Neural progenitor cell (in vitro differentiated cells): ENCODE measurements at regions not wholly inside any gene's neighbourhood (a gene's known extent, or its start where the extent isn't known, plus 50 kb on each side); places are given as distances from the start of the nearest gene placed in this dataset.

Source experiments
- DNase-seq: peaks from one replicate; pipeline ENCODE4 v3.0.0-alpha.2; 2016; ENCODE audit warnings: low spot score
- H2AFZ ChIP-seq: fragments of 200-600 bp; sonication (generic); replicated peaks from 2 replicates; pipeline ENCODE4 v1.6.1; 2016; ENCODE audit warnings: antibody characterized with exemption
- H3F3A ChIP-seq: fragments of 200-600 bp; sonication (generic); 2 replicates; pipeline ENCODE4 v1.6.1; 2016; ENCODE audit warnings: antibody characterized with exemption, low read depth
- H3K27ac ChIP-seq: fragments of 200-600 bp; sonication (generic); 2 replicates; pipeline ENCODE4 v1.5.1; 2016; ENCODE audit warnings: mild to moderate bottlenecking
- H3K27me3 ChIP-seq: fragments of 200-600 bp; sonication (generic); 2 replicates; pipeline ENCODE4 v1.6.1; 2016; ENCODE audit warnings: mild to moderate bottlenecking, moderate library complexity
- H3K36me3 ChIP-seq: fragments of 200-600 bp; sonication (generic); 2 replicates; pipeline ENCODE4 v1.5.1; 2016
- H3K4me1 ChIP-seq: fragments of 200-600 bp; sonication (generic); 2 replicates; pipeline ENCODE4 v1.6.1; 2016; ENCODE audit warnings: mixed run types
- H3K4me2 ChIP-seq: fragments of 200-600 bp; sonication (generic); 2 replicates; pipeline ENCODE4 v1.6.1; 2016
- H3K4me3 ChIP-seq: fragments of 200-600 bp; sonication (generic); 2 replicates; pipeline ENCODE4 v1.5.1; 2016
- H3K79me2 ChIP-seq: fragments of 200-600 bp; sonication (generic); 2 replicates; pipeline ENCODE4 v1.6.1; 2016; ENCODE audit warnings: low read depth
- H3K9ac ChIP-seq: fragments of 200-600 bp; sonication (generic); 2 replicates; pipeline ENCODE4 v1.6.1; 2016
- H3K9me3 ChIP-seq: fragments of 200-600 bp; sonication (generic); 2 replicates; pipeline ENCODE4 v1.5.1; 2016; ENCODE audit warnings: low read depth
- H4K20me1 ChIP-seq: fragments of 200-600 bp; sonication (generic); 2 replicates; pipeline ENCODE4 v1.6.1; 2016; ENCODE audit warnings: low read depth
- H3K27ac Mint-ChIP-seq: 3 replicates; pipeline ENCODE4 v1.8.0; 2021; ENCODE audit warnings: mixed read lengths
- H3K27me3 Mint-ChIP-seq: 2 replicates; pipeline ENCODE4 v1.8.0; 2022; ENCODE audit warnings: low read depth, mild to moderate bottlenecking, inconsistent platforms, moderate library complexity, mixed read lengths; ENCODE audit not compliant: insufficient read depth
- H3K36me3 Mint-ChIP-seq: 3 replicates; pipeline ENCODE4 v1.8.0; 2021; ENCODE audit warnings: mixed read lengths
- H3K4me1 Mint-ChIP-seq: 3 replicates; pipeline ENCODE4 v1.8.0; 2021; ENCODE audit warnings: mixed read lengths
- H3K4me3 Mint-ChIP-seq: 3 replicates; pipeline ENCODE4 v1.8.0; 2021; ENCODE audit warnings: mild to moderate bottlenecking, moderate library complexity, mixed read lengths
- H3K9me3 Mint-ChIP-seq: 3 replicates; pipeline ENCODE4 v1.8.0; 2020; ENCODE audit warnings: mixed read lengths
- EZH2 ChIP-seq: fragments of 200-600 bp; sonication (generic); IDR thresholded peaks from 2 replicates; pipeline ENCODE4 v1.6.1; 2017; ENCODE audit warnings: antibody characterized with exemption, mild to moderate bottlenecking, moderate library complexity
- EZH2phosphoT487 ChIP-seq: fragments of 200-600 bp; sonication (generic); IDR thresholded peaks from 2 replicates; pipeline ENCODE4 v1.6.1; 2017; ENCODE audit warnings: antibody characterized with exemption
- TF ChIP-seq, protein P1 (sequence below): fragments of 200-600 bp; sonication (generic); IDR thresholded peaks from 2 replicates; pipeline ENCODE4 v1.5.1; 2017; ENCODE audit warnings: antibody characterized with exemption, mild to moderate bottlenecking

DNA sequence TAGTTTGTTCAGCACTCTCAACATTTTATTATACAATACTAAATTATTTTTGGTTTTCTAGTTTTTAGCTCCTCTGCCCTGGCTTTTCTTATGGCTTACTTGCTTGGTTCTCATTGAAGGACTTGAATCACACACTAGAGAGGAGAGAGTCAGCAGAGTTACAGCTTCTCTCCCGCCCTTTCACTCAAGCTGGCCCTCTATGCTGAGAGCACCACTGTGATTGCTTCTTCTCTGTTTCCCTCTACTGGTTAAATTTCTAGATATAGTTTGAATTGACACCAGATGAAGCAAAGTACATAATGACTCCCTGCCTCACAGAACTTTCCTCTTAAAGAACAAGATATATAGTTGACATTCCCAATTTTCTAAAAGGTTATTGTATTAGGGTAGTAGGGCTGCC, 767.3 kb upstream of the SORCS1 start:
- H3K27me3 ChIP-seq, result no peaks in the 10 kb centered on the region
- no peaks in the 10 kb centered on the region for H3K4me1 ChIP-seq
- H3K36me3 Mint-ChIP-seq, result no peaks in the 10 kb centered on the region
- no peaks in the 10 kb centered on the region for H3K9me3 ChIP-seq
- H3K4me3 ChIP-seq, result no peak overlapping the region
- H2AFZ ChIP-seq, result no peak overlapping the region
- no peaks in the 10 kb centered on the region for H3K4me1 Mint-ChIP-seq
- H3F3A ChIP-seq, result no peaks in the 10 kb centered on the region
- H4K20me1 ChIP-seq, result no peaks in the 10 kb centered on the region
- H3K4me3 Mint-ChIP-seq, result no peak overlapping the region
- H3K36me3 ChIP-seq, result no peaks in the 10 kb centered on the region
- H3K27ac Mint-ChIP-seq, result no peak overlapping the region
- no peak overlapping the region for H3K4me2 ChIP-seq
- no peak overlapping the region for H3K9ac ChIP-seq
- H3K79me2 ChIP-seq, result no peaks in the 10 kb centered on the region
- no peaks in the 10 kb centered on the region for H3K9me3 Mint-ChIP-seq
- TF ChIP-seq, protein P1, sequence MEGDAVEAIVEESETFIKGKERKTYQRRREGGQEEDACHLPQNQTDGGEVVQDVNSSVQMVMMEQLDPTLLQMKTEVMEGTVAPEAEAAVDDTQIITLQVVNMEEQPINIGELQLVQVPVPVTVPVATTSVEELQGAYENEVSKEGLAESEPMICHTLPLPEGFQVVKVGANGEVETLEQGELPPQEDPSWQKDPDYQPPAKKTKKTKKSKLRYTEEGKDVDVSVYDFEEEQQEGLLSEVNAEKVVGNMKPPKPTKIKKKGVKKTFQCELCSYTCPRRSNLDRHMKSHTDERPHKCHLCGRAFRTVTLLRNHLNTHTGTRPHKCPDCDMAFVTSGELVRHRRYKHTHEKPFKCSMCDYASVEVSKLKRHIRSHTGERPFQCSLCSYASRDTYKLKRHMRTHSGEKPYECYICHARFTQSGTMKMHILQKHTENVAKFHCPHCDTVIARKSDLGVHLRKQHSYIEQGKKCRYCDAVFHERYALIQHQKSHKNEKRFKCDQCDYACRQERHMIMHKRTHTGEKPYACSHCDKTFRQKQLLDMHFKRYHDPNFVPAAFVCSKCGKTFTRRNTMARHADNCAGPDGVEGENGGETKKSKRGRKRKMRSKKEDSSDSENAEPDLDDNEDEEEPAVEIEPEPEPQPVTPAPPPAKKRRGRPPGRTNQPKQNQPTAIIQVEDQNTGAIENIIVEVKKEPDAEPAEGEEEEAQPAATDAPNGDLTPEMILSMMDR, result no peak
- TF ChIP-seq EZH2phosphoT487, result no peak
- TF ChIP-seq EZH2, result no peak
- no peak overlapping the region for H3K27ac ChIP-seq
- no peaks in the 10 kb centered on the region for H3K27me3 Mint-ChIP-seq
- no peak for DNase-seq

DNA sequence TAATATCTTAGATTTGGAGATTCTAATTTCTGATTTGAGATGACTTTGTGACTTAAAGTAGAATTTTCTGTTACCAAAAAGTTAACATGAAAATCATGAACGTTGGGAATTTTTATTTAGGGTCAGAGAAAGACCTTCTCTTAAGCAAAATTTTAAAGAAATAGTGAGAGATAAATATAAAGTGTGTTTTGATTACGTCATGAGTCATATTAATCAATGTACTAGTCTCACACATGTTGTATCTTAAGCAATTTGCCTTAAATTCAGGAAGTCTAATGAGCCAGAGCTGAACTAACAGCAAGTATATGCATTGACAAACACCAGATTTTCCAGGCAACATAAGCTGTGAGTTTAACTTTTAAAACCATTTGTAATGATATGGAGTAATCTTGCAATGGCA, 765.5 kb upstream of the SORCS1 start:
- H3K36me3 ChIP-seq, result no peaks in the 10 kb centered on the region
- no peaks in the 10 kb centered on the region for H3F3A ChIP-seq
- H3K9ac ChIP-seq, result no peak overlapping the region
- H3K4me3 ChIP-seq, result no peak overlapping the region
- Mint-ChIP-seq H3K27me3 (no peaks in the 10 kb centered on the region), H3K4me1 (no peaks in the 10 kb centered on the region), H3K36me3 (no peaks in the 10 kb centered on the region), H3K27ac (no peak overlapping the region), H3K4me3 (no peak overlapping the region), H3K9me3 (no peaks in the 10 kb centered on the region)
- H3K27me3 ChIP-seq, result no peaks in the 10 kb centered on the region
- H2AFZ ChIP-seq, result no peak overlapping the region
- H3K4me1 ChIP-seq, result no peaks in the 10 kb centered on the region
- H3K9me3 ChIP-seq, result no peaks in the 10 kb centered on the region
- H3K27ac ChIP-seq, result no peak overlapping the region
- no peaks in the 10 kb centered on the region for H3K79me2 ChIP-seq
- H4K20me1 ChIP-seq, result no peaks in the 10 kb centered on the region
- no peak overlapping the region for H3K4me2 ChIP-seq
- TF ChIP-seq, protein P1, result no peak
- no peak for TF ChIP-seq EZH2
- no peak for TF ChIP-seq EZH2phosphoT487
- no peak for DNase-seq

DNA sequence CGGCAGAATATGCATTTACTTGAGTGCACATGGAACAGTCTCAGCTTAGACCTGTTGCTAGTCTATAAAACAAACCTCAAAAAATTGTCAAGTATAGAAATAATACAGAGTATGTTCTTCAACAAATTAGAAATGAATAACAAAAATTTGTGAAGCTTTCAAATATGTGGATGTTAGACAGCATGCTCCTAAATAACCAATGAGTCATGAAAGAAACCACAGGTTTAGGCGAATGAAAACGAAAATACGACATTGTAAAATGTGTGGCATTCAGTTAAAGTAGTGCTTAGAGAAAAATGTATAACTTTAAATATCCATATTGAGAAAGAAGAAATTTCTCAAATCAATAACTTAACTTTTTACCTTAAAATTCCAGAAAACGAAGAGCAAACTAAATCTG, 760.0 kb upstream of the SORCS1 start:
- Histone ChIP-seq H3K4me1 (no peaks in the 10 kb centered on the region), H3K27ac (no peak overlapping the region), H3K4me3 (no peak overlapping the region), H4K20me1 (no peaks in the 10 kb centered on the region), H2AFZ (no peak overlapping the region), H3K9ac (no peak overlapping the region), H3K79me2 (no peaks in the 10 kb centered on the region), H3K27me3 (no peaks in the 10 kb centered on the region), H3K4me2 (no peak overlapping the region), H3F3A (no peaks in the 10 kb centered on the region), H3K9me3 (no peaks in the 10 kb centered on the region), H3K36me3 (no peaks in the 10 kb centered on the region)
- H3K27me3 Mint-ChIP-seq, result peaks cover 2% of the 10 kb centered on the region
- H3K9me3 Mint-ChIP-seq, result peaks cover 13% of the 10 kb centered on the region
- no peak for DNase-seq
- H3K4me3 Mint-ChIP-seq, result no peak overlapping the region
- no peaks in the 10 kb centered on the region for H3K4me1 Mint-ChIP-seq
- H3K27ac Mint-ChIP-seq, result no peak overlapping the region
- TF ChIP-seq, protein P1, result no peak
- no peak for TF ChIP-seq EZH2
- no peak for TF ChIP-seq EZH2phosphoT487
- H3K36me3 Mint-ChIP-seq, result no peaks in the 10 kb centered on the region
